Islet of Langerhans (tissue), 1 donor: ENCODE measurements at regions not wholly inside any gene's neighbourhood (a gene's known extent, or its start where the extent isn't known, plus 50 kb on each side); places are given as distances from the start of the nearest gene placed in this dataset.
"Not testable (repeated sequence)": the region's sequence is repeated elsewhere in the genome, so short reads cannot be mapped to it uniquely, and the experiment has no call there.

Experiments
- FAIRE-seq: peaks from one replicate; lab custom pipeline; 2011; peaks lifted over from hg19 to GRCh38; lab: Jason Lieb, UNC

GRCh38 chr15:87722941-87723691 lies 533.4 kb downstream of the NTRK3 start:
- no peak for FAIRE-seq

- no peak for FAIRE-seq
Measured at GRCh38 chr15:87720235-87720634, 536.3 kb downstream of the NTRK3 start.

DNA sequence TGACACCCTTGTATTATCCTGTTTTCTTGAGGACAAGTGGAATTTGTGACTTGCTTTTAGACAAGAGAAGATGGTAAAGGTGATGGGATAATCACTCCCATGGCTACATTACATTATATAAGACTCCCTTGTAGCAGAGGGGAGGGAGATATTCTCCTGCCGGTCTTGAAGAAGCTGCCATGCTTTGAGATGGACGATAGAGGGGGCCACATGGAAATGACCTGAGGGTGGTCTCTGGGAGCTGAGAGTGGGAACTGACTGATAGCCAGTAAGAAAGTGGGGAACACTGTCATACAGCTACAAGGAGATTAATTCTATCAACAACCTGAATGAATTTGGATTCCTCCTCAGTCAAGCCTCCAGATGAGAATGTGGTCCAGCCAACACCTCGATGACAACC lies 540.1 kb downstream of the NTRK3 start:
- no peak for FAIRE-seq

DNA sequence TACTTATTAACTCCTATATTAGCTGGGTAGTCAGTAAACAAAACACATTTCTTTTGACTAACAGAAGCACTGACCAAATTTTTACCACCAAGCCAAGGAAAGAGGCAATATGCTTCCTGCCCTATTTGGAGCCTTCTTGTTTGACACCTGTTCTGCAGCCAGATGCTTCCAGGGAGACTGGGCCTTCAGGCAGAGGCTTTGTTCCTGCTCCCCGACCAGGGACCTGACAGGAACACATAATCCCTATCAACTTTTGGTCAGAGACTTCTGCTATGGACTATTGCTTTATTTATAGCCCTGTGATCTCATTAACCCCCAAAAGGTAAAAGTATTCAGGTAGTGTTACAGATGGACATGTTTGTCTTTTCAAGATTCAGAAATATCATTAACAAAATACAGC lies 541.3 kb downstream of the NTRK3 start:
- FAIRE-seq: no peak

DNA sequence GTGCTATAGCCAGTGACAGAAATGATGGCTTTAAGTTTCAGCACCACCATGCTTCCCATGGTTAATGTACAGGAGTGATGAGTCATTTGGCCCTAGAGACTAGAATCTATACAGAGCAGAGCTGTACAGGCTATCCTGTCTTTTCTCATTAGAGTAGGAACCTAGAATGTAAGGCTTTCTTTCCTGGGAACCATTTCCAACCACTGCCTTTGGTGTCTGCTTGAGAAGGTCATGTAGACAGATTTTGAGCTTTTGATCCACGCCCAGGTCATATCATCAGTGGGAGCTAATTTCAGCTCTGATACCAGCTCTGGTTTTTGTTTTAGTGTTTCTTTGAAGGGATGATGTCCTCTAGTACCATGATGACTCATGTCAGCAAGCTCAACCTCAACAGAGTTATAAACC lies 543.1 kb downstream of the NTRK3 start:
- no peak for FAIRE-seq

DNA sequence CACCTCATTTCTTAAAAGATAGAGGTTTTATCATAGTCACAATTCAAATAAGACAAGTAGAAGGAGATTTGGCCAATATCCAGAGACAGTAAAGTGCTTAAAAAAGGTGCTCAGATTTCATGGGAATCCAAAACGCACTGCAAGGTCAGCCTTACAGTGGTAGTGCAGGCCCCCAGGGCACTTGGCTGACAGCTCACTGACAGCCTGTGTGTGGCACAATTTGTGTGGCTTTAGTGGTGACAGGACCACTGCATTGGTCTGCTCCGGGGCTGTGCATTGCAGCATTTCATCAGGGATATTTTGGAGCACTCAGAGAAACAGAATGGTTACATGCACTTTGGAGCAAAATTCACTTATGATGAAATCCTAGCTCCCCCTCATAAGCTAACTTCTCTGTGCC lies 544.3 kb downstream of the NTRK3 start:
- no peak for FAIRE-seq

GRCh38 chr15:87711026-87711425 lies 545.5 kb downstream of the NTRK3 start:
- FAIRE-seq: no peak

DNA sequence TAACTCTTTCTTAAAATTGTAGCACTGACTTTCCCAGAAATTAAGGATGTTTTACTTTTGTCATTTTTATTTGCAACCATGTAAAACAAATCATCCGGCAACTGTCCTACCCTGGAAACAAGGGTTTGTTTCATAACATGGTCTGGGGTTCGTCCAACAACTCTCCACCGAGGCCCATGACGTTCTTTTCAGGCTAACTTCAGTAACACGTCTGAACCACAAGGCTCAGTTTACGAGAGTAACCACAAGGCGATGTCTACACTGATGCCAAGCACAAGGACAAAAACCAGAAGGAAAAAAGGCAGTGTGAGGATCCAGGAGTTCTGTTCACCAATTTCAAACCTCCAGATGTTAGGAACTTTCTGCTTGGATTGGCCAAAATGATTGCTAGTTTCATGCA lies 546.1 kb downstream of the NTRK3 start:
- FAIRE-seq: no peak

- FAIRE-seq: no peak
Measured at GRCh38 chr15:87707566-87708130, 548.9 kb downstream of the NTRK3 start.

DNA sequence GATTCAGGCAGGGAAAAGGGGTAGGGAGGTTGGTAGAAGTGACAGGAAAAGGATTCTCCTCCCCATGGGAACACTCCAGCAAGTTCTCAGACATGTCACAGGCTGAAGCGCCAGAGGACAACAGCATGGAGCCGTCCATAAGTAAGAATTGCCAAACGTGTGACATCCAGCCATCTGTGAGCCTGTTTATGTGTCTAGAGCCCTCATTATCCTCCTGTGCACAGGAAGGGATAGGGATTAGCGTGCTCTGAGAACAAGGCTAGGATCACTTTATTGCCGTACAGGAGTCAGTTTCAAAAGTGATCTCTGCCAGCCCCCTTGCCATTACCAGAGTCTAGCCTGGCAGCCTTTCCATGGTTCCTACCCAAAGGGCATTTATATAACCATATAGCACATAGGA lies 549.5 kb downstream of the NTRK3 start:
- FAIRE-seq: no peak

DNA sequence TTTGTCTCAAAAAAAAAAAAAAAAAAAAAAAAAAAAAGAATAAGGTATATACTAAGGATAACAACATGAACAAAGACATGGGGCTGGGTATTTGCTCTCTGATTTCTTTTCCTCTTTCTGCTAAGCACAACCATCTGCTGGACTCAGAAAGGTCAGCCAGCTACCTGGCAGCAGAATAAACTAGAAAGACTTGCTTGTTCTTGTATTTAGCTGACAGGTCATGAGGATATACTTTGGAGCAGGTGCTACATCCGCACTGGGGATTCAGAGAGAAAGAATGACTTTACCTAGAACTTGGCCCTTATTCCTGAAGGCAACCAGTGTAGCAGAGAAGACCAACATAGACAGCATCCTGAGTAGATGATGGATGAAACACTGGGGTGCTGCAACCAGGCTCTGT lies 550.5 kb downstream of the NTRK3 start:
- no peak for FAIRE-seq

- FAIRE-seq: no peak
Measured at GRCh38 chr15:87704276-87704675, 552.3 kb downstream of the NTRK3 start.

DNA sequence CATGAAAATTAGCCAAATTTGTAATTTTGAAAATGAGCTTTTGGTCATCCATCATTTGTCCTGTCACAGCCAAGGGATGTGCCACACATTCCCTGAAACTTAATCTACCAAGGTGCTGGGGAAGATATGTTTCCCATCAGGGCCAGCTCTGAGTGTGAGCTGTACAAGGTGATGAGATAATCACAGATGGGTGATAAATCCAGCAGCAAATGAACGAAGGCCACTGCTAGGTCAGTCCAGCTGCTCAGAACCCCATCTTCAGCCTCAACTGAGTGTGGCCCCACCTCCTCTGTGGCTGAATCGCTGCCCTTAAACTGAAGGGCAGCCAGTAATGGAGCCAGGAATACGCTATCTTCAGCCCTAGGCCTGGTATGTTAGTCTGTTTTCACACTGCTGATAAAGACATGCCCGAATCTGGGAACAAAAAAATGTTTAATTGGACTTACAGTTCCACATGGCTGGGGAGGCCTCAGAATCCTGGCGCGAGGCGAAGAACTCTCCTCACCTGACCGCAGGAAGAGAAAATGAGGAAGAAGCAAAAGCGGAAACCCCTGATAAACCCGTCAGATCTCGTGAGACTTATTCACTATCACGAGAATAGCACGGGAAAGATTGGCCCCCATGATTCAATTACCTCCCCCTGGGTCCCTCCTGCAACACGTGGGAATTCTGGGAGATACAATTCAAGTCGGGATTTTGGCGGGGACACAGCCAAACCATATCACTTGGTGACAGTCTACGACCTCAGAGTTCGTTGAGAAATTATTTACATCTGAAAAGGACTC lies 553.0 kb downstream of the NTRK3 start:
- no peak for FAIRE-seq

DNA sequence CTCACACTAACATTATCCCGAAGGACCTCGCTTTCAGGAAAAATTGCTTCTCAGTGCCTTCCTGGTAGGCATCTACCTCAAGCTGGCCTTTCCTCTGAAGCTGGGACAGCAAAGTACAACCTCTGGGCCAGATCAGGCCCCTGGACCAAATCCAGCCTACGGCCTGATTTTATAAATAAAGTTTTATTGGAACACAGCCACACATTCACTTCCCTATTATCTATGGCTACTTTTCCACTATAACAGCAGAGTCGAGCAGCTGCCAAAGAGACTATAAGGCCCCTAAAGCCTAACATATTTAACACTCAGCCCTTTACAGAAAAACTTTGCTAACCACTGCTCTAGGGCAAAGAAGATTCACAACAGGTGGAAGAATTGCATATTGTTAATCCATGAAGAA lies 554.3 kb downstream of the NTRK3 start:
- no peak for FAIRE-seq

DNA sequence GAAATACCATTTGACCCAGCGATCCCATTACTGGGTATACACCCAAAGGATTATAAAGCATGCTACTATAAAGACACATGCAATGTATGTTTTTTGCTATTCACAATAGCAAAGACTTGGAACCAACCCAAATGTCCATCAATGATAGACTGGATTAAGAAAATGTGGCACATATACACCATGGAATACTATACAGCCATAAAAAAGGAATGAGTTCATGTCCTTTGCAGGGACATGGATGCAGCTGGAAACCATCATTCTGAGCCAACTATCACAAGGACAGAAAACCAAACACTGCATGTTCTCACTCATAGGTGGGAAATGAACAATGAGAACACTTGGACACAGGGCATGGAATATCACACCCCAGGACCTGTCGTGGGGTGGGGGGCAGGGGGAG lies 558.1 kb downstream of the NTRK3 start:
- FAIRE-seq: not testable (repeated sequence)

- FAIRE-seq: no peak
Measured at GRCh38 chr15:87689716-87690115, 566.8 kb downstream of the NTRK3 start.

DNA sequence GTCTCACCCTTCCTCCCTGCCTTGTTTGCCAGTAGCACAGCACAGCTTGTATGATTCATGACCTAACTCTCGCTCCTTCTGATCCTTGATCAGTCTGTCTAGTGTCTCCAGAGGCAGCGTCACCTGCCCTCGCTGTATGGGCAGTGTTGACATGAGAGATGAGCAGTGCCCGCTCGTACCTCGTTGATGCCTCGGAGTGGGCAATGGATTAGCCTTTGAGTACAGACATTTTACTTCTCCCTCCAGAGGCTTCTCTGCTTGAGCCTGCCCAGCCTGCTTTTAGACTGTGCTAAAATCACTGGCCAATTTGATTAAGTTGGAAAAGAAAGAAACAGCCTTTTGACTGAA lies 569.0 kb downstream of the NTRK3 start:
- no peak for FAIRE-seq

DNA sequence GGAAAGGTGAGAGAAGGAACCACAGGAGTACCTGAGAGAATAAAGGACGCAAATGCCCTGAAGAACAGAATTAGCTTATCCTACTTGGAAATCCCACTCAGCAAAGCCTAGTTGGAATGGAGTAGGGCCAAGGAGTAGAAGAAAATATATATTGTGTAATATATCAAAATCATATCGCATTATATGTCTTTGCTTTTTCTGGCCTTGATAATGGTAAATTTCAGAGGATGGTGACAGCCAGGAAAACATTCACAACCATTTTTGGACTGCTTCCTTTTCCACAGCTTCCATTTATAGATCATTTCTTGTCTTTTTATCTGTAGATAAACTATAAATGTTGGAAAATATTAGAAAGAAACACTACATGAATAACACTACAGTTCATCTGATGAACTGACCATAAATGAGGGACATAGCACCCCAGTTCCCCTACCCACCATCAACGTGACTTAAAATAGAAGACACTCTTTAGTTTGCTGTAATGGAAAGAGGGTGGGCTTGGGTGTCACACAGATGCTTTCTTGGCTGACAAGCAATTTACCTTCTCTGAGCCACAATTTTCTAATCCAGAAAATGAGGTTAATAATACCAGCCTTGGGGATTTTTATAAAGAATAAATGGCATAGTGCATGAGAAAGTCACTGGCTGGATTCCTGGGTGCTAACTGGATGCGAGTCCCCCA lies 569.6 kb downstream of the NTRK3 start:
- no peak for FAIRE-seq

DNA sequence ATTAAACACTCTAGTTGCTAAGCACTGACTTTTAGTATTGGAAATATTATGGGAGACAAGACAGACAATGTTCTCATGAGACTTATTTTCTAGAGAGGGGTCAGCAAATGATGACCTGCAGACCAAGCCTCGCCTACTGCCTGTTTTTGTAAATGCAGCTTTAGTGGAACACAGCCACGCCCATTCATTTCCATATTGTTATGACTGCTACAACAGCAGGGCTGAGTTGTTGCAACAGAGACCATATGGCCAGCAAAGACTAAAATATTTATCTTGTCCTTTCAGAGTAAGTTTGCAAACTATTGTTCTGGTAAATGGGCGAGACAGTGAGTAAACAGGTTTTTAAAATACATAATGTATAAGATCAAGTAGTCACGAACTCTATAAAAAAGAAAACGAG lies 570.2 kb downstream of the NTRK3 start:
- no peak for FAIRE-seq

DNA sequence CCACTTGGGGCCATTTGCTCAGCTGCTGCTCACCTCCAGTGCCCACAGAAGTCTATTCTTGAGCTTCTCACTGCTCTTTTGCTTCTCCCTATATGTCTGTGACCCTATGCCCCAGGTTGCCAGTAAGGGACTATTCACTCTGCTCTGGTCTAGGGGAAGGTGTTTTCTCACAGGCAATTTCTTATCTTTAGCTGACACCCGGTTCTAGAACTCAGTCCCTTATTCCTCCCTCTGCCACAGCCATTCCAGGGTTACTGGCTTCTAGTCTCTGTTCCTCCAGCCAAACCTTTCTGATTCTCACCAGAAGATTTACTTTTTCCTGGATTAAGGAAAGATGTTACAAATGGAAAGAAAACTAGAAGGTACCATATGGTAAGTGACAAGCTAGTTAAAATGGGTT lies 574.0 kb downstream of the NTRK3 start:
- FAIRE-seq: no peak

DNA sequence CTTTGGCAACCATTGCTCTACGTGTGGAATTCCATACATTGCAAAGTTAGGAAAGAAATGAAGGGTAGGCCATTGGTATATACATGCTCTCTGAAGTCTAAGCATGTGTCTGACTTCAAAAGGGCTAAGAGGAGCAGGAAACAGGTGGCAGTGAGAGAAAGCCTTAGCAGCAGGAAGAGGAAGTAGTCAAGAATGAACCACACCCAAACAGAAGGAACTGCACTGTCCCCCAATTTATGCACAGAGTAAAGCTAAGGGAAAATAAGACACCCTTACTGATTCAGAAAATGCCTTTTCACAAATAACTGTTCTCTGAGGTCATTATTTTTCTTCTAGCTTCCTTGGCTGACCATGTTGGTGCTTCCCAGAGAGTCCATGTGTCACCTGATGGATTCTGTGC lies 575.4 kb downstream of the NTRK3 start:
- FAIRE-seq: no peak

- FAIRE-seq: no peak
Measured at GRCh38 chr15:87680208-87680607, 576.3 kb downstream of the NTRK3 start.

- no peak for FAIRE-seq
Measured at GRCh38 chr15:87675271-87675670, 581.3 kb downstream of the NTRK3 start.
